ENCODE measurements at regions not wholly inside any gene's neighbourhood (a gene's known extent, or its start where the extent isn't known, plus 50 kb on each side); places are given as distances from the start of the nearest gene placed in this dataset.
"Not testable (repeated sequence)": the region's sequence is repeated elsewhere in the genome, so short reads cannot be mapped to it uniquely, and the experiment has no call there.

GRCh38 chr19:56981440-56981839, 138.3 kb upstream of the USP29 start:
- not testable (repeated sequence) for DNase-seq

GRCh38 chr19:56983171-56983570, 136.6 kb upstream of the USP29 start:
- DNase-seq = no peak

- DNase-seq = no peak
Observed at GRCh38 chr19:56983804-56984203, 136.0 kb upstream of the USP29 start.

DNA sequence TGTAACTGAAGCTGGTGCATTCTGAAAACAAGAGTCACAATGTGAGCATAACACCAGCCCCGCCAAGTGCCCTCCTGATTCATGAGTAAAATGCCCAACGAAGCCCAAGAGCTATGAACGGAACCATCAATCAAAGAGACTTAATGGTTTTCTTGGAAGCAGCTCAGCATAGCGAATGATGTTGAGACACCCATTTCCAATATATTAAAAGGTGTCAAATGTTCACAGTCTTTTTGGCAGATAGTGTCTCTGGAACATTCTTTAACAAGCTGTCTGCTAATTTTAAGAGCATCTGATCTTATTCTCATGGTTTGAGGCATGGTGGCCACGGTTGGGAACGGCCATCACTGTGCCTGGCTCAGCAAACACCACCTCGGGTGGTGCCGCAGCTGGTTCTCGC, 133.4 kb upstream of the USP29 start:
- no peak for DNase-seq

GRCh38 chr19:56987184-56987583, 132.6 kb upstream of the USP29 start:
- no peak for DNase-seq

GRCh38 chr19:56988299-56988698, 131.5 kb upstream of the USP29 start:
- no peak for DNase-seq

- DNase-seq = no peak
Observed at GRCh38 chr19:56991912-56992311, 127.9 kb upstream of the USP29 start.

DNA sequence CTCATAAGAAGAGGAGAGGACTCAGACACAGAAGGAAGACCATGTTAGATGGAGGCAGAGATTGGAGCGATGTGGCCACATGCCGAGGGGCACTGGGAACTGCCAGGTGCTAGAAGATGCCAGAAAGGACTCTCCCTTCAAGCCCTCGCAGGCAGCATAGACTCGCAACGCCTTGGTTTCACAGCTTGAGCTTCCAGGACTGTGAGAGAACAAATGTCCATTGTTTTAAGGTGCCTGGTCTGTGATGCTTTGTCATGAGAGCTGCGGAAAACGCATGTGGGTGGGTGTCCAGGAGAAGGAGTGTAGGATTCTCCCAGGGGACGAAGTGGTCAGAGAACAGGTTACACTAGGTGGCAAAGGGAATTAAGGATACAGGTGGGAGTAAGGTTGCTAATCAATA, 125.9 kb upstream of the USP29 start:
- no peak for DNase-seq

DNA sequence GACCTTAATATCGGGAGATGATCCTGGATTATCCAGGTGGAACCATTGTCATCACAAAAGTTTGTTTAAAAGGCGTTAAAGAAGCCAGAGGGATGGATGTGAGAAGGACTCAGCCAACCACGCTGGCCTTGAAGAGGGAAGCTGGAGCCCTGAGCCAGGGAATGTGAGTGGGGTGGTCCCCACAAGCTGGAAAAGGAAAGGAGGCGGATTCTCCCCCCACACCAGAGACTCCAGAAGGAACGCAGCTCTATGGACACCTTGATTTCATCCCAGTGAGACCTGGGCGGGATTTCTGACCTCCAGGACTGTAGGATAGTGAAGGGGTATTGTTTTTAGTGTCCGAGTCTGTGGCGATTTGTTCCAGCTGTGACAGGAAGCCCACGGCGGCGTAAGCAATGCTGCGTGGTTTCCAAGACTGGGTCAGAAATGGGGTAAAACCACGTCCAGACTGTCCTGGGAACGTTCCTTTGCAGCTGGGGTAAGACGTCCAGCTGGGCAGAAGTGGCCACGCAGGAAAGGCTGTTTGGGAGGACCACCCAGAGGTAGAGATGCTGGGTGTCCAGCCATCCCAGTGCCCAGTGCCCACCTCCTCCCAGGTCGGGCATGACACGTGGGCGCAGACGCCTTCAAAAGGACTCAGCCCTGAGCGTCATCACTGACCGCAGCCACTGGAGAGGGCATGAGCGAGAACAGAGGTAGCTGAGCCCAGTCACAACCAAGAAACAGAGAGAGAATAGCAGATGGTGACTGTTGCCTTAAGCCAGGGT, 125.4 kb upstream of the USP29 start:
- DNase-seq = no peak

DNA sequence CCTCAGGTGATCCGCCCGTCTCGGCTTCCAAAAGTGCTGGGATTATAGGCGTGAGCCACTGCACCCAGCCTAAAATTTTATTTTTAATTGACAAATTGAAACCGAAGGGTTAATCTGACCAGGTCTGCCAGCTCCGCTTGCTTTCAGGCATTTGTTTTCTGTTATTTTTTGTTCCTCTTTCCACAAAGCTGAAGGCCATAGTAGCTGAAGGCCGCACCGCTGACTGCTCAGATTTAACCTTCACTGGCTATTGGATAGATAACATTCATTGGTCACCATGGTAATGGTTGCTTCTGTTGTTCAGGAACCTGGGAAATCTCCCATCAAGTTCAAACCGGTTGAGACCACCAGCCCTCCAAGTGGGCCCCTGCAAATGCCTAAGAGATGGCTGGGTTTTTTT, 124.5 kb upstream of the USP29 start:
- no peak for DNase-seq

GRCh38 chr19:57002195-57002601, 117.6 kb upstream of the USP29 start:
- DNase-seq = no peak

- no peak for DNase-seq
Observed at GRCh38 chr19:57002710-57003109, 117.1 kb upstream of the USP29 start.

DNA sequence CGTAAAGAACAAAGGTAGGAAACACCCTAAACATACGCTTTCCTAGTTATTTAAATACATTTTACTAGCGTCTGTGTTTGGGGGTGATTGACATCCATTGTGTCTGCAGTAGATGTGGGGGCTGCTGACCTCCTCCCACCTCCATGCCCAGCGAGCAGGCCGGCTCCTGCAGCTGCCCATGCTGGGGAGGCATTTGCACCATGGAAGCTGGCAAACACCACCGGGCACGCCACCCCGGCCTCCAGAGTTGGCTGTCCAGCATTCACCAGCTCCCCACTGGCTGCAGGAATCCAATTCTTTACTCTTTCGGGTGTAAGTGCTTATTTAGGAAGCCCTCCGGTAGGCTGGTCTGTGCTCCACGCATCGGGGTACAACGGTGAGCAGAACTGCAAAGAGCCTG, 115.4 kb upstream of the USP29 start:
- DNase-seq = no peak

GRCh38 chr19:57008432-57008831, 111.4 kb upstream of the USP29 start:
- no peak for DNase-seq

- no peak for DNase-seq
Observed at GRCh38 chr19:57010541-57010940, 109.2 kb upstream of the USP29 start.

DNA sequence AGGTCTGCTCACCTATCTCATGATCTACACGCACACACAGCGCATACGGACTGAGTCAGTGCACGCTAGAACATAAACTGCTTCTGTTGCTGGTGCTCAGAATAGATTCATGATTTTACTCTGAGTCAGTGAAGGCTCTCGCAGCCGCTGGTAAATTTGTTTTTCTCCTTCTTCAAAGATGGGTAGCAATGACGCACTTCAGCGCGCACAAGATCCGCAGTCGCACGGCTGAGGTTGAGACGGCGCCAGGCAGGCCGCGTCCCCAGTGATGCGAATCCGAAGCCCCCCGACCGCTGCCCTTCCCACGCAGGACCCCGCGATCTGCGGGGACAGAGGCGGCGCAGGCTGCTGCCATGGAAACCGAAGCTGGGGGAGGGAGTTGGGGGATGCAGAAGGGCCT, 103.7 kb upstream of the USP29 start:
- no peak for DNase-seq

DNA sequence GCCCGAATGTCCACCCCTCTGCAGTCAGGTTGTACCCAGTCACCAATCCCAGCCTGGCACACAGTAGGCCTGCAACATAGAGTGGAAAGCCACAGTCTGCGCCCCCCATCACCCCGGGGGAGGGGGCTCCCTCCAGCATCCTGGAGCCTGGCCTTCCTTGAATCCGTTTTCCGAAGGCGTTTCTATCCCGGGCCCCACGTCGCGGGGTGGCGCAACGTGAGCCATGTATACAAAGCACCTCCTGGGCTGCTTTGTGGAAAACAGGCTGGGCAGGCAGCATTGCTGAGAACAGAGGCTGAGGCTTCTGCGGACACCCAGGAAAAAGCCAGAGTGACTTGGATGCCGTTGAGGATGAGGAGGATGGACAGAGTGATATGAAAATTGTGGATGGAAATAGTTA, 103.3 kb upstream of the USP29 start:
- no peak for DNase-seq

DNA sequence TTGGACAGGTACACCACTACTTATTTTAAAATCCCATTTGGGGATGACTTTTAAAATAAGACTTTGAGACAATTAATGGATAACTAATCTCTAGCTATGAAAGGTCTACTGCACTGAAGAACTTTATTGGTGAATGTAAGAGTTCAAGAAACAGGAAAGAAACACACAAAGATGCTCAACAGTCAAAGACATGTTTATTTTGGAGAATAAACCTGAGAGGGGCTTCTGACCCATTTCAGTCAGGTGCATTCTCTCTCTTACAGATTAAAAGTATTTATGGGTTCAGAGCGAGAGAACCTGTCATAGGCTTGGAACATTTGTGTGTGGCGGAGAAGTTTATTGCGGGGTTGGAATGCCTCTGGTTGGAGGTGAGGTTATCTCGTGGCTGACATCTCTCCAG, 94.3 kb upstream of the USP29 start:
- no peak for DNase-seq

DNA sequence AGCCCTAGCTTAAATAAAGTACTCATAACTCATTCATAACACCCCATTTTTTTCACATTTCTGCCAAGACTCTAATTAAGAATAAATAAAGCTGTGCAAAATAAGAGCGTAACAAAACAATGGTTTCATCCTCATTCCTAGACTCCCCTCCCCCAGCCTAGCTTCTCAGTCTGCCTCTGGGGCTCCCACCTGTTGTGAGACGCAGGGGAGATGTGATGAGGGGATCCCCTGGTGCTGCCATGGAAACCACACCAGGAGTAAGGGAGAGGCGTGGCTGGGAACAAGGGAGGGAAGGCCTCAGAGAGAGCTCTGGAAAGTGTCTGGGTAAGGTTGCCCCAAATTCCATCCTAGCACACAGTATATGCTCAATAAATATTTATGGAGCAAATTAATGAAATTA, 93.3 kb upstream of the USP29 start:
- no peak for DNase-seq

DNA sequence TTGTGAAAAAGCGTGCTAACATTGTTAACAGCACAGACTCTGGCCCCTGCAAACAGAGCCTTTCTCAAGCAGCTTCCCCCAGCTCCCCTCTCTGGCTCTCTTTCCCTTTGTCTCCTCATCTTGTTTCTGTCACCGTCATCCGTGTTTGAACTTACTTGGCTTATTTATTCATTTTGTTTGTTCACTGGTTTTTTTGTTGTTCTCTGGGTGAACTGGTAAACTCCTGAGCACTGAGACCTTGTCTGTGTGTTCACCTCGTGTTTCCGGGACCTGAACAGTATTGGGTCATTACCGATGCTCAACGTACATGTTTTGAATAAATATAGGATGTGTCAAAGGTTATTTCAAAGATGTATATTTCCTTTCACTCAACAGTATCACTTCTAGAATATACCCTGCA, 92.4 kb upstream of the USP29 start:
- no peak for DNase-seq

DNA sequence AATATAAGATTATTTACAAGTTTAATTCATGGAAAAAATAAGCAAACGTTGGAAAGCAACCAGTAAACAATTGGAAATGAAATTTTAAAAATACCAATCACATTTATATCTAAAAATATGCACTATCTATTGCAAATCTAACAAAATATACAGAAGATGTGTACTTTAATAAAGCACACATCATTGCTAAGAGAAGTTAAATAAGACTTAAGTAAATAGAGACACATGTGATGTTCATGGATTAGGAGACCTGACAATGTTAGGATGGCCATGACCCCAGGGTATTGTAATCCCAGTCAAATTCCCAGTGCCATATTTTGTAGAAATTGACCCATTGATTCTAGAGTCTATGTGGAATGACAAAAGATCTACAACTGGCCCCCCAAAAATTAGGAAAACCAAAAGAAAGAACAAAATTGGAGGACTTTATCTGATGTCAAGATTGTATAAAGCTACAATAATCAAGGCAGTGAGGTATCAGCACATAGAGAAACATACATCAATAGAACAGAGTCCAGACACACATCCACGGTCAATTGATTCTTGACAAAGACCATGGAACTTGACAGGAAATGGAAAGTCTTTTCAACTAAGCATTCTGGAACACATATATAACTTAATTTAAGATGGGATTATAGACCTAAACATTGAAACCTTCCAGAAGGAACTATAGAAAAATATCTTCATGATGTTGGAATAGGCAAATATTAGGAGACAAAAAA, 90.8 kb upstream of the USP29 start:
- no peak for DNase-seq

DNA sequence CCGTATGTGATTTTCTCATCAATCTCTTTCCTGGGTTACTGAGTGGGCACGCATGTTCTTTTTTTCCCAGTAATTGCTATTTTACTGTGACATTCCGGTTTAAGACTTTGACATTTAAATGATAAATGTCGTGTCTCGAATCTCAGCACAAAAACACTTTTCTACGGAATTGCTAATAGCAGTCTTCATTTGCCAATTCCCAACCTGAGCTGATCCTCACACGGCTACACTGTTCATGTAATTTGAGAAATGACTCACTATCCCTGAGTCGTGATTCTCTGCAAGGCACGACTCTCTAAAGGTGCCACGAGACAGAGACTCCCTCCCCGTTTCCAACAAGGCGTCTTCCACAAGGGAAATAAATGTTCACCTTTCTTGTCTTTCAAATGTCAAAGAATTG, 88.7 kb upstream of the USP29 start:
- no peak for DNase-seq

DNA sequence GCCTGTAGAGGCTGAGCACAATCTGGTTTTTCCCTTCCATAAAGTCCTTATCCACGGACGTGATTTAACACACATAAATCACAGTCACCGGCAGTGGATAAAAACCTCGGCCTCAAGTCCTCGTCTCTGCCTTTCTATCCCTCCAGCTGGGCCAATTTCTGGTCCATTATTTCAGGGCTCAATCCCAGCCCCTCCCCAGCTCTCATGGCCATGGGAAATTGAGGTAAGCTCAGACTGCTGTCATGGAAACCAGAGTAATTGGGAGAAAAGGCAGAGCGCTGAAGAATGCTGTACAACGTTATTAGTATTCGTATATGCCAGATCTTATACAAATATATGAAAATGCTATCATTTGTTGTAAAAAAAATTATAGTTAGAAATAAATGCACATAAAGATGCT, 86.2 kb upstream of the USP29 start:
- no peak for DNase-seq

GRCh38 chr19:57034544-57034943, 85.2 kb upstream of the USP29 start:
- no peak for DNase-seq

DNA sequence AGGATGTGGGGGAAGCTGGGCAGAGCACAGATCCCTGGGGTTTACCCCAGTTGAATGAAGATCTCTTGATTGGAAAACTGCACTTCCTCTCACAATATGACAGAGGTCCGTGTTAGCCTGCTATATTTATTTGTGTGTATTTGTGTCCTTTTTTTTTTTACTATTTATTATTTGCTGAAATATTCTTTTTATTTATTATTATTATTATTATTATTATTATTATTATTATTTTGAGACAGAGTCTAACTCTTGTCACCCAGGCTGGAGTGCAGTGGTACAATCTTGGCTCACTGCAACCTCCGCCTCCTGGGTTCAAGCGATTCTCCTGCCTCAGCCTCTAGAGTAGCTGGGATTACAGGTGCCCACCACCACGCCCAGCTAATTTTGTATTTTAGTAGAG, 84.0 kb upstream of the USP29 start:
- not testable (repeated sequence) for DNase-seq
